ENCODE measurements at regions not wholly inside any gene's neighbourhood (a gene's known extent, or its start where the extent isn't known, plus 50 kb on each side); places are given as distances from the start of the nearest gene placed in this dataset.

- TF ChIP-seq BHLHE40 (IDR thresholded peaks at IDR 0.05; ENCODE audit: borderline replicate concordance) (no peak), FOXK2 (IDR thresholded peaks at IDR 0.05) (no peak), NFRKB (IDR thresholded peaks at IDR 0.05) (no peak), FOXM1 (IDR thresholded peaks at IDR 0.05; ENCODE audit: borderline replicate concordance) (no peak), ELF4 (IDR thresholded peaks at IDR 0.05) (no peak), ZNF384 (IDR thresholded peaks at IDR 0.05) (no peak), HDGF (IDR thresholded peaks at IDR 0.05; ENCODE audit: borderline replicate concordance) (no peak), SP1 (IDR thresholded peaks at IDR 0.05) (no peak)
Observed at GRCh38 chr16:73230651-73231050, 182.7 kb upstream of the ZFHX3 start.

Measured in HEK293T (cell line).